DMS 273 treated with DMSO at 0.1 percent for 48 hours (cell line): ENCODE measurements at regions not wholly inside any gene's neighbourhood (a gene's known extent, or its start where the extent isn't known, plus 50 kb on each side); places are given as distances from the start of the nearest gene placed in this dataset.

ENCODE experiments used
- DNase-seq: peaks from one replicate; lab custom pipeline; 2025; lab: John Stamatoyannopoulos, UW

DNA sequence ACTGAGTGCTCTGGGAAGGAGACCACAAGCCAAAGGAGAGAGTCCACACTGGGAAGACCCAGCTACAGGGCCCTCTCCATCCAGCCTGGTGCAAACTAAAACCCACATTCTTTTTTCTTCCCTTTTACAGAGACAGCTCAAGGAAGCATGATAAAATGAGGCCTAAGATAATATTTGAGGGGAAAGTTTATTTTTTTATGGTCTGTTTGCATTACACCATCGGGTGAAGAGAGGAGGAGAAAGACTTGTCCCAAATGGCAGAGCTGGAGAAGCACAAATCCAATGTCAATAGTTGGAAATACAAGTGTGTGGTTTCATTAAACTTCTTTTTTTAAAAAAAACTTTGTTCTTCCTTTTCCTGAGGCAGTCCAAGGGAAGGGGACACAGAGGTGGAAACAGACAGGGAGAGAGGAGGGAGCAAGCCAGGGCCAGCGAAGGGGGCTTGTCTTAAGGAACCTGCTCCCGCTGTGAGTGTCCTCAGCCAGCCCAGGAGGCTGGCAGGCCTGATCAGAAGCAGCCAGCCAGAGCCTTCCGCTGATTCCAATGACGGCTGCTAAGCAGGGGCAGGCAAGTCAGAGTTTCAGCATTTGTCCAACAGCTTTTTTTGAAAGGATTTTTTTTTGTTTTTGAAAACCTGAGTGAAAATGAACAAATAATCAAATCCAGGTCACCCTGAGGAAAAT, 203.8 kb upstream of the SIX2 start:
- DNase-seq, result no peak

DNA sequence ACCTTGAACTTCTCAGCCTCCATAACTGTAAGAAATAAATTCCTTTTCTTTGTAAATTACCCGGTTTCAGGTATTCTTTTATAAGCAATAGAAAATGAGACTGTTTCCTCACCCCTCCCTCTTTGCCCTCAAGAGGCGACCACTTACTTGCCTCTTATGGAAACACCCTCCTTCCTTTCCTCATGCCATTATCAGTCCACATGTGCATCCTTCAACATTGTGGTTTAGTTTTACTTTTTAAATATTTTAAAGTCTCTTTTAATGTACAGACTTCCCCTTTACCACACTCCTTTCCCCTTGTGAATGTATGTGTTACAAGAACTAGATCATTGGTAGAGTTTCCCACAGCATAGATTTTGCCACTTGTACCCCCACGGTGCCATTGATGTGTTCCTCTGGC, 202.4 kb upstream of the SIX2 start:
- DNase-seq, result no peak

GRCh38 chr2:45210462-45211195, 201.4 kb upstream of the SIX2 start:
- no peak for DNase-seq

DNA sequence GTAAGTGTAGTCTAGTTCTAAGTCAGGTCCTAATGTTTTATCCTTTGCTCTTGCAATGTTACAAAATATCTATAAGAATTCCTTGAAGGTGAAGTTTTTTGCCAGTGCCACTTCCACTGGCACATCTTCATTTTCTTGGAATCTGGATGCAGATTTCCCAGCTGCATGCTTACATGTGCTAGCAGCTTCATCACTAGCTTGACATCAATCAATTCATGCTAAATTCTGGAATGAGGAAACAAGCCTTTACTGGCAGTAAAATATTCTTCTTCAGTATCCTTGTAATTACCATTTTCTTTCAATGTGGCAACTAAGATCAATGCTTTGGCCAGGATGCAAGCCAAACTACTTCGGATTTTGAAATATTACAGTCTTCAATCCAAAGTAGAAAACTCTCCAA, 200.6 kb upstream of the SIX2 start:
- DNase-seq, result no peak

GRCh38 chr2:45209302-45209701, 200.1 kb upstream of the SIX2 start:
- DNase-seq, result no peak

- no peak for DNase-seq
These were observed 197.8 kb upstream of the SIX2 start for GRCh38 chr2:45207101-45207500.

GRCh38 chr2:45205985-45206384, 196.7 kb upstream of the SIX2 start:
- DNase-seq, result no peak

DNA sequence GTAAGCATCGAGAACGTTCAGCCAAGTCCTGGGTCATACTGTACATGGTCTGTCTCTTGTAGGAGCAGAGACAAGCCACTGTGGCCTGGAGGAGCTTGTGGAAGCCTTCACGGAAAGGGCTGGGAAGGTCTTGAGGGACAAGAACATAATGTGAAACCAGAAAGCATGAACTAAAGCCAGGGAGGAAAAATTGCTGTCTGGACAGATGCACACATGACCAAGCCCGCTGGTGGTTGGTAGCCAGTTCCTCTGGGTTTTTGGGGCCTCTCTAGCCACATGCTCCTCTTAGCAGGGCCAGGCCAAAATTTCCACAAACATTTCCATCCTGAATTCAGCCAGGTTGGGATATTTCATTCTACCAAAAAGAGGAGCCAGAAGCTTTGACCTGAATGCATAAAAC, 196.2 kb upstream of the SIX2 start:
- DNase-seq, result no peak

DNA sequence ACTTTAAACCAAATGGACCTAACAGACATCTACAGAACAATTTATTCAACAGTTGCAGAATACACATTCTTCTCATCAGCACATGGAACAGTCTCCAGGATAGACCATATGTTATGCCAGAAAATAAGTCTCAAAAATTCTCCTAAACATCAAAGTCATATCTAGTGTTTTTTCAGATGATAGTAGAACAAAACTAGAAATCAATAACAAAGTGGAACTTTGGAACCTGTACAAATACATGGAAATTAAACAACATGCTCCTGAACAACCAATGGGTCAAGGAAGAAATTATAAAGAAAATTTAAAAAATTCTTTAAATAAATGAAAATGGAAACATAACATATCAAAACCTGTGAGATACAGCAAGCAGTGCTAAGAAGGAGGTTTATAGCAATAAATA, 194.1 kb upstream of the SIX2 start:
- DNase-seq, result no peak

DNA sequence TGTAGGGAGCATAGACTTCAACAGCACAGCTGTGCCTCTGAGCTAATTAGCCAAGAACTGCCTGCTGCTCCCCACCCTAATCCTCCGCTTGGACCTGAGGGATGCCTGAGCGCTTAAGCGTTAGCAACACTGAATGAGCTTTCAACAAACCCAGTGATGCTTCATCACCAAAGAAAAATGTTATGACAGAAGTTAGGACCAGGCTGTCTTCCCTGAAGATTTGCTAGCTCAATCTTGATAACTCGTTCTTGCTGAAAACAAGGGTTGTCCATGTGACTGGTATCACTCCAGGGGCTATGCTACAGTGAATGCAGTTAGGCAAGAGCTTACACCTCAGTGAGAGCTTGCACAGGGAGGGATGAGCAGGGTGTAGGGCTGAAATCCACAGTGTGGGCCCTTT, 190.7 kb upstream of the SIX2 start:
- DNase-seq, result peak; percentile 14

GRCh38 chr2:45195916-45196315, 186.7 kb upstream of the SIX2 start:
- no peak for DNase-seq

DNA sequence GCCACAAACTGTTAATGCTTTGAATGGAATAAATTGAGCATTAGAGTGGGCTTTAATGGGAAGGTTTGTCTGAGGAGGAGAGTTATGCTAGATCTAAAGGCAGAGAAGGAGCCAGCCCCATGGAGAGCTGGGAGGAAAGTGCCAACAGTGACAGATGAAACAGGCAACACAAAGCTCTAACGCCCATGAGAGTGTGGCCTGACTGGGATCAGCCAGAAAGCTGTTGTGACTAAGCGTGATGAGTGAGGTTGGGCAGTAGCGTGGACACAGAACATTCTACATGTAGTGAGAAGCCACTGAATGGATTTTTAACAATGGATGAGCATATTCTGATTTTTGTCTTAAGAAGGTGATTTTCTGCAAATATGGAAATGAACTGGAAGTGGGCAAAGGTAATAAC, 185.3 kb upstream of the SIX2 start:
- no peak for DNase-seq

GRCh38 chr2:45193581-45193980, 184.3 kb upstream of the SIX2 start:
- no peak for DNase-seq

DNA sequence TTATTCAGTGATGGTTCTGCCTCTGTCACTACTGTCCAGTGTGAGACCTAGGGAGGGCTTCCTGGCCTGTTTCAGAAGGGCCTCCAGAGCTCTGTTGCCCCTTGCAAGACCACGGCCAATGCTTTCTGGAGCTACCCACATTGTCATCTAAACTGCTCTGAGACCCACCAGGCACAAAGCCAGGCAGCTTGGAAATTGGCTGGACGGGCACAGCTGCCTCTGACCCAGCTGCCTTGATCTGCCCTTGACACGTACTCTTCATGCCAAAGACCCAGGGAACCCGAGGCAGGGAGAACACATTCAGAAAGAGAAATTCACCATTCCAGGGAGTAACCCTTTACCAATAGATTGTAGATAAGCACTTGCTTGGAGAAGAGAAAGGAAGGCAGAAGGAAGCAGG, 183.7 kb upstream of the SIX2 start:
- no peak for DNase-seq

GRCh38 chr2:45192481-45192880, 183.2 kb upstream of the SIX2 start:
- no peak for DNase-seq

DNA sequence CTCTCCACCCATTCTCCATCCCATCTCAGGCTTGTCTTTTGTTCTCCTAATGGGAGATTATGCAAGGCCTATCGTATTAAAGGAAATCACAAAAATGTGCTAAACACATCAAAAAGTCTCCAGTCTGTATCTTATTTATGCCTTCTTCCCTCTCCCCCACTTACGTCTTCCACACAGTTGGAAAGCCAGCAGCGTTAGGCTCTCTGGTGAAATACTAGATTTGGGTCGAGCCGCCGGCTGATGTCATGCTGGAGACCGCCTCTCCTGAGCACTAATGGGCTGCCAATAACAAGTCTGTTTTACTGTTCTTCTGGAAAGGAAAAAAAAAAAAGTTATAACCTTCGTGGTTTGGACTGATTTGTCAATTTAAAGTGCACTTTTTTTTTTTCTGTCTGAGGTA, 182.7 kb upstream of the SIX2 start:
- no peak for DNase-seq

- no peak for DNase-seq
These were observed 182.1 kb upstream of the SIX2 start for GRCh38 chr2:45191146-45191863.

- DNase-seq, result no peak
These were observed 181.3 kb upstream of the SIX2 start for GRCh38 chr2:45190481-45190942.

DNA sequence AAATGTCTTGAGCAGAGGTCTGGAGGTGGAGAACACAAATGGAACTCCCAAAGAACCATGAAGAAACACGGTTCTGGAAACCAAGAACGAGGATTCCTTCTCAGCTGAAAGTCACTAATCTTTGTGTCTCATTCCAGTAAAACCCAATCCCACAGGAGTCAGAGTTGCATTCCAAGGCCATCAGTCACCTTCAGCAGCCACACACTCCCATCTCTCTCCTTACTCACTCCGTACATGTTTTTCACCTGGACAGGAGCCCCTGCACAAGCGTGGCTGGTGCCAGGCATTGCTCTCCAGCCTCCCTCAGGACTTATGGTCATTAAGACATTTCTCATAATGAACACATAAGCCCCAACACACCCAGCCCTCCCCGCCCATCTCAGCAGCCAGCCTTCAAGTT, 175.4 kb upstream of the SIX2 start:
- DNase-seq, result no peak

GRCh38 chr2:45182667-45183295, 173.5 kb upstream of the SIX2 start:
- no peak for DNase-seq

DNA sequence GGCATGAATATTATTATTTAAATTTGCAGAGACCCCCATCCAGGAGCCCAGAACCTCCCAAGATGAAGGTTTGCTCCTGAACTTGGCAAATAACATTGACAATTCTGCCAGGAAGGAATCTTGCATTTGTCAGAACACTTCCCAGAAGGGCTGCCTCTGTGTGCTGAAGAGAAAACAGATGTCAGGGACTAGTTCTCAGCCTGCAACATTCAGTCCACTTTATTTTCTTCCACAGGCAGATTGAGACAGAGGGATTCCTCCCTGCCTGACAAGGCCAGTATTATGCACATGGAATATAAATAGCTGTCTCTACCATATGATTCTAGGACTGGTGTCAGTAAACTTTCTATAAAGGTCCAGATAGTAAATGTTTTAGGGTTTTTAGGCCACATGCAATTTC, 171.5 kb upstream of the SIX2 start:
- DNase-seq, result no peak

DNA sequence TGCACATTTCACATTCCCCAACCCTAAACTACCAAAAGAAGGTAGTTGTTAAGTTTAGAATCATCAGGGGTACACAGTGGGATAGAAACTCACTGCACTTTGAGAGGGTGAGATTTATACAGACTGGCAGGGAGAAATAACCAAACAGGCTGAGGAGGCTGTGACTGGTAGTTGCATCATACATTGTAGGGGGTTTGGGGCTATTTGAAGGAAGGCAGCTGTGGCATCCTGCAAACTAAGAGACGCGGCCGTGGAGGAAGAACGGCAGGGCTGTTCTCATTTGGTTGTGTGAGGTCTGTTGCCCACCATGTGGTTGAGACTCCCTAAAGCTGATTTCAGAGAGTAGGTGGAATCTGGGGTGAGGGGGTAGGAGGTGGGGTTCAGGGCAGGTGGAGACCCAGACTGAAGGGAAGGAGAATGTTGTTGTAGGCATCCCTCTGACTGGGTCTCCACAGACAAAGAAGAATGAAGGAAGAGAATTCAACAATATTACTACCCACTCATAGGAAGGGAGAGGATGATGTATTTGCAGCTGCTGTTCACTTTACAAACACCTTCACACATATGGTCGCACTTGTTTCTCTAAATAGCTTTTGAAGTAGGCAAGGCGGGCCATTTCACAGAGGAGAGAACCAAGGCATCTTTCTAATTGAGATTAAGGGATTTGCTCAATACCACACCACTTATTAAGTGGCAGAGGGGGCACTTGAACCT, 170.9 kb upstream of the SIX2 start:
- DNase-seq, result no peak
